HCT116 (cell line): ENCODE measurements at regions not wholly inside any gene's neighbourhood (a gene's known extent, or its start where the extent isn't known, plus 50 kb on each side); places are given as distances from the start of the nearest gene placed in this dataset.

Experiments
- ATAC-seq: fragments of 200-7000 bp; cut with Tn5 transposase; 2 replicates; pipeline ENCODE4 v1.9.1; 2020; ENCODE audit warnings: mild to moderate bottlenecking, moderate library complexity
- BruUV-seq: library from RNA; stranded (reverse); fragments of 400-500 nt; replicated peaks from 2 replicates; lab custom pipeline; 2021; lab: Mats Ljungman, UMichigan
- CTCF ChIA-PET: fragments of 300-600 bp; sonication (Branson Sonifier 250); formaldehyde crosslinking; loops from one replicate; lab custom pipeline; 2021; ENCODE audit warnings: antibody characterized with exemption; lab: Charles Lee
- POLR2A ChIA-PET: fragments of 300-600, 350-600 bp; sonication (Branson Sonifier 250); formaldehyde crosslinking; loops from one replicate; lab custom pipeline; 2021; ENCODE audit warnings: antibody characterized with exemption; lab: Charles Lee
- RAD21 ChIA-PET, 2 experiments: fragments of 300-600 bp; sonication (Branson Sonifier 250); formaldehyde crosslinking; loops; one replicate each; lab custom pipeline; 2023; ENCODE audit warnings: low total read pairs in 2 of 2; ENCODE audit not compliant: uncharacterized antibody in 2 of 2, unreplicated experiment in 2 of 2, low non-redundant PET in 1 of 2; lab: Charles Lee
- DNase-seq: peaks from one replicate; pipeline ENCODE4 v3.0.0-alpha.2; 2010; ENCODE audit warnings: low read depth, low spot score
- H2AFZ ChIP-seq: fragments of 200-600 bp; shearing (Covaris generic), sonication (generic); 2 replicates; pipeline ENCODE4 v1.6.1; 2017; ENCODE audit warnings: low read depth, mixed run types, mixed read lengths, antibody characterized with exemption, low read length; ENCODE audit not compliant: poor library complexity, severe bottlenecking
- H3K27ac ChIP-seq: 2 replicates; pipeline ENCODE4 v1.5.1; 2012; ENCODE audit warnings: low read depth, low read length
- H3K27me3 ChIP-seq: fragments of 200-600 bp; sonication (generic); 2 replicates; pipeline ENCODE4 v1.6.1; 2016; ENCODE audit warnings: mixed run types, low read length, mixed read lengths; ENCODE audit not compliant: insufficient read depth
- H3K36me3 ChIP-seq, 2 experiments: fragments of 200-500 bp in 1 of 2; fragments of 200-600 bp in 1 of 2; sonication (Bioruptor generic) in 1 of 2; sonication (generic) in 1 of 2; 2 replicates each; pipeline versions ENCODE4 v1.5.1 to v1.6.1; 2014 to 2016; ENCODE audit warnings: low read length in 2 of 2, inconsistent platforms in 1 of 2, mixed read lengths in 1 of 2, mixed run types in 1 of 2; ENCODE audit not compliant: insufficient read depth in 2 of 2, control insufficient read depth in 1 of 2
- H3K4me1 ChIP-seq, 2 experiments: fragments of 200-600 bp in 1 of 2; sonication (generic) in 1 of 2; 2 replicates each; pipeline versions ENCODE4 v1.5.1 to v1.6.1; 2012 to 2017; ENCODE audit warnings: low read length in 2 of 2, inconsistent platforms in 1 of 2, mild to moderate bottlenecking in 1 of 2, mixed read lengths in 1 of 2, mixed run types in 1 of 2, moderate library complexity in 1 of 2; ENCODE audit not compliant: insufficient read depth in 2 of 2, control insufficient read depth in 1 of 2
- H3K4me2 ChIP-seq: fragments of 200-600 bp; sonication (generic); 2 replicates; pipeline ENCODE4 v1.6.1; 2017; ENCODE audit warnings: mixed run types, low read length, mixed read lengths
- H3K4me3 ChIP-seq, 2 experiments: fragments of 200-600 bp in 1 of 2; sonication (generic) in 1 of 2; replicated peaks in 1 of 2; 2 replicates each; pipeline ENCODE4 v1.5.1; 2011 to 2016; ENCODE audit warnings: low read length in 2 of 2, control low read depth in 1 of 2, low read depth in 1 of 2, mild to moderate bottlenecking in 1 of 2, mixed read lengths in 1 of 2, mixed run types in 1 of 2
- H3K79me2 ChIP-seq: fragments of 200-600 bp; sonication (generic); 2 replicates; pipeline ENCODE4 v1.6.1; 2017; ENCODE audit warnings: mild to moderate bottlenecking, mixed run types, low read length, moderate library complexity, mixed read lengths; ENCODE audit not compliant: insufficient read depth
- H3K9ac ChIP-seq: fragments of 200-600 bp; sonication (generic); 2 replicates; pipeline ENCODE4 v1.6.1; 2016; ENCODE audit warnings: low read length, mixed read lengths
- H3K9me2 ChIP-seq: fragments of 200-600 bp; sonication (generic), shearing (Covaris generic); 2 replicates; pipeline ENCODE4 v1.6.1; 2017; ENCODE audit warnings: mixed run types, mild to moderate bottlenecking, moderate library complexity; ENCODE audit not compliant: insufficient read depth
- H3K9me3 ChIP-seq, 2 experiments: fragments of 200-500 bp in 1 of 2; fragments of 200-600 bp in 1 of 2; sonication (Bioruptor generic) in 1 of 2; sonication (generic) in 1 of 2; 2 replicates each; pipeline ENCODE4 v1.6.1; 2014 to 2017; ENCODE audit warnings: low read length in 2 of 2, mixed read lengths in 2 of 2, inconsistent platforms in 1 of 2, low read depth in 1 of 2, mild to moderate bottlenecking in 1 of 2, mixed run types in 1 of 2, moderate library complexity in 1 of 2; ENCODE audit not compliant: control insufficient read depth in 1 of 2, insufficient read depth in 1 of 2
- H4K20me1 ChIP-seq: fragments of 200-600 bp; sonication (generic), shearing (Covaris generic); 2 replicates; pipeline ENCODE4 v1.6.1; 2017; ENCODE audit warnings: mixed run types, mild to moderate bottlenecking, moderate library complexity; ENCODE audit not compliant: insufficient read depth
- CBX3 ChIP-seq: IDR thresholded peaks from 2 replicates; pipeline ENCODE4 v1.6.1; 2012; ENCODE audit warnings: low read depth
- ELF1 ChIP-seq: IDR thresholded peaks from 2 replicates; pipeline ENCODE4 v1.6.1; 2012; ENCODE audit warnings: low read depth, borderline replicate concordance
- EZH2 ChIP-seq: fragments of 200-600 bp; sonication (generic); IDR thresholded peaks from 2 replicates; pipeline ENCODE4 v1.6.1; 2017; ENCODE audit warnings: antibody characterized with exemption, mixed run types
- EZH2phosphoT487 ChIP-seq: fragments of 200-600 bp; IDR thresholded peaks from 2 replicates; pipeline ENCODE4 v1.6.1; 2018; ENCODE audit warnings: antibody characterized with exemption, borderline replicate concordance
- JUND ChIP-seq: IDR thresholded peaks from 2 replicates; pipeline ENCODE4 v1.6.1; 2012
- MAX ChIP-seq: IDR thresholded peaks from 2 replicates; pipeline ENCODE4 v1.6.1; 2012
- POLR2A ChIP-seq: IDR thresholded peaks from 2 replicates; pipeline ENCODE4 v1.7.0; 2011; ENCODE audit warnings: borderline replicate concordance; ENCODE audit not compliant: insufficient read depth, insufficient read length; ENCODE audit errors: extremely low read depth
- POLR2AphosphoS5 ChIP-seq: IDR thresholded peaks from 2 replicates; pipeline ENCODE4 v1.6.1; 2011; ENCODE audit warnings: mild to moderate bottlenecking, low read depth, low read length, moderate library complexity
- SIN3A ChIP-seq: IDR thresholded peaks from 2 replicates; pipeline ENCODE4 v1.6.1; 2012; ENCODE audit warnings: low read depth
- SP1 ChIP-seq: IDR thresholded peaks from 2 replicates; pipeline ENCODE4 v1.6.1; 2012; ENCODE audit warnings: low read depth
- TCF7L2 ChIP-seq: IDR thresholded peaks from 2 replicates; pipeline ENCODE4 v1.7.0; 2011; ENCODE audit warnings: borderline replicate concordance, inconsistent platforms; ENCODE audit not compliant: insufficient read depth, insufficient read length; ENCODE audit errors: extremely low read depth
- ZBTB33 ChIP-seq: IDR thresholded peaks from 2 replicates; pipeline ENCODE4 v1.6.1; 2011; ENCODE audit warnings: mild to moderate bottlenecking, low read length, moderate library complexity; ENCODE audit not compliant: insufficient replicate concordance; ENCODE audit errors: extremely low read depth
- ZNF274 ChIP-seq: fragments of 200-500 bp; sonication (Bioruptor generic); IDR thresholded peaks from 2 replicates; pipeline ENCODE4 v1.6.1; 2014; ENCODE audit warnings: mild to moderate bottlenecking, low read depth, low read length, inconsistent platforms
- intact Hi-C: fragments of 100-400 bp; cut with micrococcal nuclease; formaldehyde crosslinking; loops from 2 replicates; pipeline ENCODE4 v1.10.0; 2022
- TF ChIP-seq, protein P1 (sequence below): IDR thresholded peaks from 2 replicates; pipeline ENCODE4 v1.6.1; 2012
- TF ChIP-seq, protein P2 (sequence below), 3 experiments: fragments of 200-600 bp in 1 of 3; sonication (generic) in 1 of 3; IDR thresholded peaks in 2 of 3; conservative IDR thresholded peaks in 1 of 3; 2 replicates each; pipeline ENCODE4 v1.5.1; 2012 to 2017; ENCODE audit warnings: low read depth in 2 of 3, low read length in 2 of 3, antibody characterized with exemption in 1 of 3, borderline replicate concordance in 1 of 3, control low read depth in 1 of 3, mild to moderate bottlenecking in 1 of 3, mixed read lengths in 1 of 3, mixed run types in 1 of 3, moderate library complexity in 1 of 3; ENCODE audit not compliant: insufficient read depth in 1 of 3

GRCh38 chr3:13710251-13710650 is 161.3 kb downstream of the FBLN2 start:
- BruUV-seq = no TSS peak
- POLR2A ChIA-PET = no interaction called here
- no peaks in the 10 kb centered on the region for H3K79me2 ChIP-seq

More at GRCh38 chr3:13710251-13710650, 161.3 kb downstream of the FBLN2 start:
- no peak overlapping the region for H2AFZ ChIP-seq
- H3K9me3 ChIP-seq = no peaks in the 10 kb centered on the region
- no peak for DNase-seq
- CTCF ChIA-PET = no interaction called here
- H3K27me3 ChIP-seq = no peaks in the 10 kb centered on the region
- H3K36me3 ChIP-seq = no peaks in the 10 kb centered on the region
- no peaks in the 10 kb centered on the region for H4K20me1 ChIP-seq
- TF ChIP-seq POLR2A = no peak
- TF ChIP-seq, protein P1, sequence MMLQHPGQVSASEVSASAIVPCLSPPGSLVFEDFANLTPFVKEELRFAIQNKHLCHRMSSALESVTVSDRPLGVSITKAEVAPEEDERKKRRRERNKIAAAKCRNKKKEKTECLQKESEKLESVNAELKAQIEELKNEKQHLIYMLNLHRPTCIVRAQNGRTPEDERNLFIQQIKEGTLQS = no peak
- no peak for TF ChIP-seq POLR2AphosphoS5
- no peak for TF ChIP-seq ELF1
- no peak for TF ChIP-seq CBX3
- TF ChIP-seq SIN3A = no peak
- no peak for TF ChIP-seq EZH2phosphoT487
- no peak for TF ChIP-seq SP1
- no peak for TF ChIP-seq EZH2
- TF ChIP-seq TCF7L2 = no peak
- no peak for TF ChIP-seq ZNF274
- TF ChIP-seq JUND = no peak
- TF ChIP-seq, protein P2, sequence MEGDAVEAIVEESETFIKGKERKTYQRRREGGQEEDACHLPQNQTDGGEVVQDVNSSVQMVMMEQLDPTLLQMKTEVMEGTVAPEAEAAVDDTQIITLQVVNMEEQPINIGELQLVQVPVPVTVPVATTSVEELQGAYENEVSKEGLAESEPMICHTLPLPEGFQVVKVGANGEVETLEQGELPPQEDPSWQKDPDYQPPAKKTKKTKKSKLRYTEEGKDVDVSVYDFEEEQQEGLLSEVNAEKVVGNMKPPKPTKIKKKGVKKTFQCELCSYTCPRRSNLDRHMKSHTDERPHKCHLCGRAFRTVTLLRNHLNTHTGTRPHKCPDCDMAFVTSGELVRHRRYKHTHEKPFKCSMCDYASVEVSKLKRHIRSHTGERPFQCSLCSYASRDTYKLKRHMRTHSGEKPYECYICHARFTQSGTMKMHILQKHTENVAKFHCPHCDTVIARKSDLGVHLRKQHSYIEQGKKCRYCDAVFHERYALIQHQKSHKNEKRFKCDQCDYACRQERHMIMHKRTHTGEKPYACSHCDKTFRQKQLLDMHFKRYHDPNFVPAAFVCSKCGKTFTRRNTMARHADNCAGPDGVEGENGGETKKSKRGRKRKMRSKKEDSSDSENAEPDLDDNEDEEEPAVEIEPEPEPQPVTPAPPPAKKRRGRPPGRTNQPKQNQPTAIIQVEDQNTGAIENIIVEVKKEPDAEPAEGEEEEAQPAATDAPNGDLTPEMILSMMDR (IDR thresholded peaks at IDR 0.05 in 2 of 3, conservative IDR thresholded peaks at IDR 0.05 in 1 of 3; ENCODE audit: borderline replicate concordance in 1 of 3, insufficient read depth in 1 of 3, low read depth in 2 of 3, low read length in 2 of 3) = no peak
- TF ChIP-seq MAX = no peak
- no peak for TF ChIP-seq ZBTB33
- TF ChIP-seq, all 23 proteins: peak for 0
- intact Hi-C loops = no loop called here
- no peak overlapping the region for H3K27ac ChIP-seq
- no peak overlapping the region for H3K4me3 ChIP-seq
- H3K9me2 ChIP-seq = no peaks in the 10 kb centered on the region
- RAD21 ChIA-PET = no interaction called here
- H3K9ac ChIP-seq = no peak overlapping the region
- H3K4me1 ChIP-seq = no peaks in the 10 kb centered on the region
- H3K4me2 ChIP-seq = no peak overlapping the region
- ATAC-seq = no peak
